ENCODE measurements at regions not wholly inside any gene's neighbourhood (a gene's known extent, or its start where the extent isn't known, plus 50 kb on each side); places are given as distances from the start of the nearest gene placed in this dataset.

DNA sequence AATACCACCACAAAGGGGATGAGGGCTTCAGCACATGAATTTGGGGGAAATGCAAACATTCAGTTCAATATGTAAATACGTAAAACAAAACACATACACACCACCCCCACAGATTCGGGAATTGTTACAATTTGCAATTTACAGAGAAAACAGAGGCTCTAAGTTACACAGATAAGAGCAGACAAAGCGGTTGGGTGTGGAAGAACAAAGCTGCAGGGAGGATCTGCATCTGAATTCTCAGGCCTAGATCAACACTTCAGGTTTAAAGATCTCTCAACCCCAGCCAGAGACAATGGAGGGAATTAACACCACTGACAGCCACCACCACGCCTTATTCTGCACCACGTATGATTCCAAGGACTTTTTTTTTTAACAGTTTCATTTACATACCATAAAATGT is 375.5 kb downstream of the BCL11B start:
- peak; percentile 1 for DNase-seq (ENCODE audit: low spot score)
- intact Hi-C loops (cut with DNase I) = no loop called here

DNA sequence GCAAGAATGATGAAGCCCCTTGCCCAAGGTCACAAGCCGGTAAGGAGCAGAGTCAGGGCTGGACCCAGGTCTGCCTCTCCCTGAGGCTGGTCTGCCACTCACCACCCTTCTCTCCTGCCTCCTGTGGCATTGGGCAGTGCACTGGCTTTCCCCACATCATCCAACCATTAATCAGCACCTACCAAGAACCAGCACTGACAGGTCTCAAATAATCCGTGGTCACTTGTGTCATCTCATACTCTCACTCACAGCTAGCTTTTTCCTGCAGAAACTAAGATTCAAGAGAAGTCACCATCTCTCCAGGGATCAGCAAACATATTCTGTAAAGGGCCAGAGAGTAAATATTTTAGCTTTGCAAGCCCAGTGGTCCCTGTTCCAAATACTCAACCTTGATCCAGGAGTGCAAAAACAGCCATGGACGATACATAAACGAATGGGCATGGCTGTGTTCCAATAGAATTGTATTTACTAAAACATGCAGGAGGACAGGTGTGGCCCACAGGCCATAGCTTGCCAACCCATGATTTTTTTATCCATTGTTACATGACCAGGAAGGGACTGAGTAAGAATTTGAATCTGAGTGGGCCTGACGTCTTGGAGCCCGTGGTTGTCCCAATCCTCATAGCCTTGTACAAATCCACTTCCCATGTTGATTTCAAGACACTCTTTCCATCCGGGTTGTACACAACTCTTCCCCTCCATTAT is 374.2 kb downstream of the BCL11B start:
- intact Hi-C loops (cut with DNase I) = no loop called here
- DNase-seq (ENCODE audit: low spot score) = peak; percentile 22

DNA sequence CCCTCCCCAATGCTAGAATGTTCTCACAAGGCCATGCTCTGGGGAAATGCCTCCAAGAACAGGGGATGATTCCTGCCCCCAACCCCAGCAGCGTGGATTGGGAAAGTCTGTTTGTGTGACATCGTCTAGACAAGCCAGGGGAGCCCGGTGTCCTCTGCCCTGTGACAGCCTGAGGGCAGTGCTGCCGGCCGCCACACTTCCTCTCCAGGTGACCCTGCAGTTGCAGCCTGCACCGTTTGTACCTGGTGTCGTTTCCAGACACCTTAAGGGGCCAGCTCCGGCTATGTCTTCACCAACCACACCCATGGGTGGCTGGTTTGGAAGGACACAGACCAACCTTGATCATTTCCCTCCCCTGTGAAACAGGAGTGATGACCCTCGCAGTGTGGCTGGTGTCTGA is 372.6 kb downstream of the BCL11B start:
- peak; percentile 76 for DNase-seq (ENCODE audit: low spot score)
- intact Hi-C loops (cut with DNase I) = no loop called here

DNA sequence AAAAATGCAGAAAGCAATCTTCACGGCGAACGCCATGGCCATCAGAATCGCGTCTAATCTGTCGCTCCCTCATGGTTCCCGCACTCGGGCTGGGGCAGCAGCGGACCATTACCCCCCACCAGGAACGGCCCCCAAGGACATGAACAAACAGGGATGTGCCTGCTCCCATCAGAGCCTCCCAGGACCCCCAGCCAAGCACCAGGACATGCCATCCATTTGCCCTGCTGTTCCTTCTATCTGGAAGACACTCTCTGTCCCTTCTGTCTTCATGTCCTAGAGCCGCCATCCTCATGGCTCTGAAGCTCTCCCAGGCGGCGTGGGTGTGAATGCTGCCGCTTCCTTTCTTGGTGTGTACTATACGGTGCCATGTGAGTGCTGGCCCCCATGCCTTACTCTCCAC is 371.8 kb downstream of the BCL11B start:
- intact Hi-C loops (cut with DNase I) = no loop called here
- DNase-seq (ENCODE audit: low spot score) = peak; percentile 65

DNA sequence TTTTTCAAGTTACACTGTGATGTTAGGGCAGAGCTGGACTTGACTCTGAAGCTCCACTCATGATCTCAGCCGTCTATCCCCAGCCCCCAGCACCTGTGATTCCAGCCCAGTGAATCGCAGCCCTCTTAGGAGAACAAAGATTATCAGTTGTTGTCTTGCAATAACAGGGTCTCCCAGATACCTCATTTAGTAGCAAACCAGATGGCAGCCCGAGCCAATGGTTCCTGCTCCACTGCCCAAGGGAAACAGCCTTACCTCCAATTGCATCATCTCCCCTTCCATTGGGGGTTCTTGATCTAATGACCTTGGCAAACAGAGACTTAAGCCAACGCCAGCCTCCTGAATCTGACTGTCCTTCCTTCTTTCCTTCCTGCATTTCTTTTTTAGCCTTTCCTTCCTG is 371.2 kb downstream of the BCL11B start:
- intact Hi-C loops (cut with DNase I) = no loop called here

DNA sequence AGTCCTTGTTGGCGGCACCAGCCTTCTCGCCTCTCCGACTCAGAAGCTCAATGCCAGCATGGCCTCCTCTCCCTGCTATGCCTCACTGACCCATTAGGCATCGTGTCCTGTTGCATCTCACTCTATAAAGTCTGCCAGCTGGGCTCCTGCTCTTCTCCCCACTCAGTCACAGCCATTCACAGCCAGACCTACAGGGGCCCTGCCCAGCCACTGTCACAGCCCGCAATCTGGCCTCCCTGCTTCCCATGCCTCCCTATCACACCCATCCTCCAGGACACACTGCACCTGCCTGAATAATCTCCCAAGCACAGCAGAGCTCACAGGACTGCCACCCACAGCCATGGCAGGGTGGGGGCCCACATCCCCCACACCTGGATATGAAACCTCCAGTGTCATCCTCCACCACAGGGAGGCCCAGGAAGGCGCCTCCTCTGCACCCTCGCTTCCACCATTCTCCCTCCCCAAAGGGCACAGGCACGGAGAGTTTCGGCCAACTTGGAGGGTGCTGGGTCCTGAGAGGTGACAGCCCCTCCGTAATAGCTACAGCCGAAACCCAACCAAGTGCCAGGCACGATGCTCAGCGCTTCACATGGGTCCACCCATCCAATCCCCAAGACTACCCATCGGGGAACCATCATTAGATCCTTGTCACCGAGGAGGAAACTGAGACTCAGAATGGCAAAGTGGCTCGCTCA is 370.3 kb downstream of the BCL11B start:
- DNase-seq (ENCODE audit: low spot score) = peak; percentile 65

More for the DNA sequence above, 371.2 kb downstream of the BCL11B start:
- DNase-seq (ENCODE audit: low spot score) = peak; percentile 19

DNA sequence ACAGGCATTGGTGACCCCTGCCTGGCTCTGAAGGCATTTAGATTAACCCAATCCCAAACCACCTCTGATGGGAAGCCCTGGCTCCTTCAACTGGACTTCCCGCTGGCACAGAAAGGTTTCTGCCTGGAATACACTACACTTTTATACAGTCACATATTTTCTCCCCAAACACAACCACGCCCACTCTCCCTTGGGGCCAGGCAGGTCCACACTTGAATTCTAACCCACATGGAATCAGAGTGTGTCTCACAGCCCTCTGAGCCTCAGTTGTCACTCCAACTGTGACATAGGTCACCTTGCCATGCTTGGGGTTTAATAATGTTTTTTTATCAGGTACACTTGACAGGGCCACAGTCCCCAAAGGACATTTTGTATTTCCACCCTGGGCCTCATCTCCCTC is 368.6 kb downstream of the BCL11B start:
- DNase-seq (ENCODE audit: low spot score) = peak; percentile 51
- intact Hi-C loops (cut with DNase I) = no loop called here

More for the DNA sequence above, 370.3 kb downstream of the BCL11B start:
- intact Hi-C loops (cut with DNase I) = no loop called here

DNA sequence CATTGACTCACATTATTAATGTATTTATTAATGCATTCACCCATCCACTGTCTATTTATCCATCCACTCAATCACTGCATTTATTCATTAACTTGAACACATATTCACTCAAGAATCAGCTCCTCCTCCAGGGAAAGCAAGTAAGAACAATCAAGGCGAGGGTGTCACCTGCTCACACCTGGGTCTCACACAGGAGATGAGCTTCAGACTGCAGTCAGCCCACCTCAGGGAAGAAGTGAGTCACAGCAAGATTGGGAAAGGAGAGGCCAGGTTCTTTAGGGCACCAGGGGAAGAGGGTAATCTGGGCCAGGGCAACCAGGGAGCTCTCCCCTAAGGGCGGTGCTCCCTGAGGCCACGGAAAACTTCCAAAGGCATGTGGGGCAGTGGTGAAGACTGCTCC is 367.3 kb downstream of the BCL11B start:
- no peak for DNase-seq (ENCODE audit: low spot score)
- intact Hi-C loops (cut with DNase I) = no loop called here

DNA sequence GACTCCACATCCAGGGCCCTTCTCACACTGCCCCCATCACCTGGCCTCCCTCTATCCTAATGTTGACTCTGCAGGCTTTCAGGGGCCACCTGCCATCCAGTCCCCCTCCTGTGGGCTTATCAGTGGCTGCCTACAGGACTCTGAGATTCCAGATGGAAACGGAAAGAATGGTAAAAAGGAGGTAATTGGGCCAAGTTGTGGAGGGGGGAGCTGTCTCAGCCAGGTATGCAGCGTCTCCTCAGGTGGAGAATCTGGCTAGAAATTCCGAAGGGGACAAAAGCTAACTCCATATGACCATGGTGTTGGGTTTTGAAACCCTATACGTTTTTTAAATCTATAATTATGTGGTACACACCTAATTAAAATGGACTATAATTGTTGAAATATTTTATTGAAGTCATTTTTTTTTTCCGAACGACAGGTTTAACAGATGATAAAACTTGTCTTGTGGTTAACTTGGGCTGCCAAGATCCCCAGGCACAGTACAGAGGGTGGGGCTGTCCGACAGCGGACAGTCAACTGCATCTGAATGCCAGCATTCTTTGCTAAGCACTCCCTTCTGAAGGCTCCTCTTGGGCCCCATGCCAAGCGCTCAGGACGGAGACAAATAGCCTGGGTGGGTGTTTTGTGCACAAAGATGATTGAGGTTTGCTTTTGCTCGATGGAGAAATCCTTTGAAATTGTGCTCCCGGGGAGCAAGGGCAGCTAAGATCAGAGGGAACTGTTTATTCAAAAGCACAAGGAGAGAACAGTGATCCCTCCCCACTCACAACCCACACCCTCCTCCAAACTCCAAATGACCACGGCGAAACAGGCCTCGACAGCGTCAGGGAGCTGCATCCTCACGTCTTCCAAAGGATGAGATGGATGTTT is 365.6 kb downstream of the BCL11B start:
- DNase-seq (ENCODE audit: low spot score) = peak; percentile 80
- intact Hi-C loops (cut with DNase I) = no loop called here

DNA sequence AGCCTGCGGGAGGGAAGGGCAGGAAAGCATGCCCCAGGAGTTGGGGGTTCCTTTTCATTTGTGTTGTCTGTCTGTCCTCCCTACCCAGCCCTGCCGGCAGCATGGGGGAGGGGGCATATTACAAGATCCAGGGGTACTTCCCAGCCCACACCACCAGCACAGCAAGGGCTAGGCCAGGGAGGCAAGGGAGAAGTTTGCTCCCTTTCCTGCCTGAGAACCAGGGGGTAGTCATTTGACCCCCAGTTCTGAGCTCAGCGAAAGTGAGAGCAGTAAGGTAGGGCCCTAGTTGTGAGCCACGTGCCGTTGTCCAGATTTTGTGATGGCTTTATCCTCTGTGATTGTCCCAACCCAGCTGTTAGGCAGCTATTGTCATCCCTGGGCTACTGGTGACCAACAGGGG is 364.7 kb downstream of the BCL11B start:
- DNase-seq (ENCODE audit: low spot score) = peak; percentile 54
- intact Hi-C loops (cut with DNase I) = no loop called here

DNA sequence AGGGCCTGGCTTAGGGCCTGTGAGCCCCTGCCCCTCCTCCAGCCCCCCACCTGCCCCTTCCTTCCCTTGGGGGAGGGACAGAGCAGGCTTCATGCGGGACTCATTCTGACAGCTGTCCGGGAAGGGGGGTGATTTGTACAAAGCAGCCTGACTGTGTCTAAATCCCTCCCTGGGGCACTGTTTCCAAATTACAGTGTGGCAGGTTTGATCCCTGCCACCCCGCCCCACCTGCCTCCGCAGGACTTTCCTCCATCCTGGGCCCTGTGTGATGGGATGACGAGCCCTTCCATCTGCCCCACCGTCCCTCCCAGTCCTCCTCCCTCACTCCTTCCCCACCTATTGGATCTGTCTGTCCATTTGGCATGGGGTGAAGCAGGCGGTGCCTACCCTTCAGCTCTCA is 363.9 kb downstream of the BCL11B start:
- intact Hi-C loops (cut with DNase I) = no loop called here
- DNase-seq (ENCODE audit: low spot score) = peak; percentile 47

DNA sequence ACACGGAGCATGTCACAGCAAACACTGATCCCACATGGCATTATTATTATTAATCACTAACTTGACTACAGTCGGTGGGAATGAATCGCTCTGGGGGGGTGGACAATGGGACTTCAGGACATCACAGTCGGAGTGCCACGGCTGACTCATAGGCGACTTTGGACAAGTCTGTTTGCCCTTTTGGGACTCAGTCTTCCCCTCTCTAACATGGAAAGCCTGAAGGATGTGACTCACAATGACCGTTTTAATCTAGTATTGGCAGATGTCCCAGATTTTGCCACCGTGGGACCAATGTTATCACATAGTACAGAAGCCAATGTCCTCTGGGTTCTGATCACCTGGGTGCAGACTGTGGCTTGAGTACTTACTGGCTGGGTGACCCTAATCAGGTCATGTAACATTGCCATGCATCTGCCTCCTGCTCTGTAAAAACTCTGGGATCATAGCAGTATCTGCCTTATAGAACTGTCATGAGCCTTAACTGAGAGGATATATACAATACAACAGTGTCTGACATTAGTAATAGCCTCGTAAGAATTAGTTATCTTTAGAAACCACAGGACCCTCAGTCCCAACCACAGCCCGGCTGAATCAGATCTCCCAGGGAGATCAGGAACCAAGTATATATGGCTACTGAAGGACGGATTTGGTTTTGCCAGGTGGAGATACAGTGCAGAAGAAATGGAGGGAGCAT is 362.6 kb downstream of the BCL11B start:
- intact Hi-C loops (cut with DNase I) = no loop called here
- peak; percentile 6 for DNase-seq (ENCODE audit: low spot score)

DNA sequence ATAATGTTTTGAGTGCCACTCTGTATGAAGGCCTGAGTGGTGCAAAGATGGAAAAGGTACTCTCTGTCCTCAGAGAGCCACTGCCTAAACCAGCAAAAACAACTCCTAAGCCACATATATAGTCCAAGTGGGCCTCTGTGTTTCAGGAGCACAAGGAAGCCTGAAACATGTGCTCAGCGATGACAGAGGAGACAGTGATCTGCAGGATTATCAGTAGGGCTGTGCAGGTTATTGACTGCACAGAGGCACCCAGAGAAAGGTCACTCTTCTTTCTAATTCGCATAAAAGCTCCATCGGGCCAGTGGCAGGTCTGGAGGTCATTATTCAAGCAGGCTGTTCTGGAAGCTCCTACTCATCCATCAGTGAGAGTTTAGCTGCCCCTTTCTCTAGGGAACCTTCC is 361.9 kb downstream of the BCL11B start:
- intact Hi-C loops (cut with DNase I) = no loop called here
- DNase-seq (ENCODE audit: low spot score) = peak; percentile 9

DNA sequence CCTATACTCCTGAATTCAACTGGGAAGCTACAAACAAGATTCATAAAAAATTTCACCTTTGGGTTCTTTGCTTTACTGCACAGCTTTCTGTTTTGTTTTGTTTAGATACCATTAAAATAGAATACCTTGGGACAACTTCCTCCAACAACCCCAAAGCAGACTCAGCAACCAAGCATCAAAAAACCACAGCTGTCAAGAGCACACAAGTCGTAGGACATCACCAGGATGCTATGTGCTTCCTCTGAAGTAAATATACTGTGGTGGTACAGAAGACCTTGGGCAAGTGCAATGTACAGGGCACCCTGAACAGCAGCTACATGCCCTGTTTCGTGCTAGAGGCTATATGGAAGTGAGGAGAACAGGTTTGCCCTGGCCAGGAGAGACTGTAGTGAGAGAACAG is 359.3 kb downstream of the BCL11B start:
- intact Hi-C loops (cut with DNase I) = no loop called here
- DNase-seq (ENCODE audit: low spot score) = peak; percentile 3

DNA sequence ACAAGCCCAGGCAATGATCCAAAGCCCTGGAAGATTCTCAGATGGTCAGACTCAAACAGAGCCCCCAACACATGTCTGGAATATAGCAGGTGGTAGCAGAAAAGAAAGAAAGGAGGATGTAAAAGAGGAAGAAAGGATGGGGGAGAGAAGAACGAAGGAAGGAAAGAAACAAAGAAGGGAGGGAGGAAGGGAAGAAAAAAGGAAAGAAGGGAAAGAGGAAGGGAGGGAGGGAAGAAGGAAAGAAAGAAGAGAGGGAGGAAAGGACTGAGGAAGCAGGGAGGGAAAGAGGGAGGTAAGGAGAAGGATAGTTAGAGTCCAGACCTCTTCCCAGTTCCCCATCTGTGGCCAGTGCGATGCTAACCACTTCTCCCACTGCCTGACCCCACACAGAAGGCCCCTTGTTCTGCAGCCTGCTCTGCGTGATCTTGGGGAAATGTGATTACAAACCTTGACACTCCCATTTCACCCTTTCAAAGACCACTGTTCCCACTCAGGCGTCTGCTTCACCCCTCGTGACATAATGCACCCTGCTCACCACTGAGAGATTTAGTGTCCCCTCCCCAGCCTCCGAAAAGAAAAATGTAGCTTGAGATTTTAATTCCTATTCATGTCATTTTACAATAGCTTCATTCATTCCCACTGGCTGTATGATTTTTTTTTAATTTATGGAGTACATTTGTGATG is 357.9 kb downstream of the BCL11B start:
- intact Hi-C loops (cut with DNase I) = no loop called here
- peak; percentile 7 for DNase-seq (ENCODE audit: low spot score)

DNA sequence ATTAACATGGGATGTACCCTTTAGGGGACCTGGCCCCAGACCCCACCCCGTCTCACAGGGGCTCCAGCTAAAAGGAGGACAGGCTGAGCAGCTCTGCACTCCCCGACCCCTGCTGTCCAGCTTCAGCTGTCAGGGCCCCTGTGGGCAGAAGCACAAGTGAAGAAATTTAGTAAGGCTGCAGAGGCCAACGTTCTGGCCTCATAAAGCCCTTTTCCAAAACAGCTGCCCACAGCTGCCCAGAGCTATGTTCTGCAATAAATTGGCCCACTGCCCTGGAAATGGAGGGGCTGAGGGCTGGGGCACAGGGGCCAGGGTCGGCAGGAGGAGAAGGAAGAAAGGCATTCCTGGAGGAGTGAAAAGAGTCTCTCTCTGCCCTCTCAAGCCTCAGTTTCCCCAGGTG is 357.1 kb downstream of the BCL11B start:
- peak; percentile 30 for DNase-seq (ENCODE audit: low spot score)
- intact Hi-C loops (cut with DNase I) = no loop called here

DNA sequence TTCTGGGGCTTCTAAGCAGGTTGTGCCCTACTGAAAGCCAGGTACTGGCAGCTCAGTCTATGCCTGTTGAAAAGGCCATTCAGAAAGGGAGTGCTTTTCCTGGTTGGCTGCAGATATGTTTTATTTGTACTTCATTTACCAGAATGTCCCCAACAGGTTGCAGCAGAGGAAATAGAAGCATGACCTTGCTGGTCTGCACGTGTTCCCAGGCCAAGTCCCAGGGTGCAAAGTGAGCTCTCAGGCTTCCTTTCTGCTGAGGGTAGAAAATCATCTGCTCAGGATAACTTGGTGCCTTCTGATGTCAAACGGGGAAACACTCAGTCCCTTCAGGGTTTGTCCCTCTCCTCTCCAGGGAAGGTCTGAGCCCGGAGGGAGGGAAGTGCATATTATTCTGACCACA is 356.4 kb downstream of the BCL11B start:
- intact Hi-C loops (cut with DNase I) = no loop called here
- no peak for DNase-seq (ENCODE audit: low spot score)

DNA sequence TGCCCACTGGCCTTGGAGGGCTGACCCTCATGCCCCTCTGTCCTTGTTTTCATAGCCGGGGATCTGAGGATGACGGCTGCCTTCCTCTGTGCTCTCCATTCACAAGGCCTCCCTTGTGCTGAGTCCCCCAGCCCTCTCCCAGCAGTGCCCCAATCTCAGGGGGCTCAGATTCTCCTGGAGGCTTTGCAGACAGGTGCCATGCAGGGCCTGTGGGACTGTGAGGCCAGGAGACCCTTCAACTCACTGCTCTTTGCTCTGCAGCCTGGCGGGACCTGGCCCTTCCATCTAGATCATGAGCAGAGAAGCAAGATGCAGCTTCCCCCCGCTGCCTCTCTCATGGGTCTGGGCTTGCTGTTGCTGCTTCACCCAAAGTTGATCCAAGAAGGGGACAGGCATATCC is 356.0 kb downstream of the BCL11B start:
- intact Hi-C loops (cut with DNase I) = no loop called here
- DNase-seq (ENCODE audit: low spot score) = peak; percentile 59

DNA sequence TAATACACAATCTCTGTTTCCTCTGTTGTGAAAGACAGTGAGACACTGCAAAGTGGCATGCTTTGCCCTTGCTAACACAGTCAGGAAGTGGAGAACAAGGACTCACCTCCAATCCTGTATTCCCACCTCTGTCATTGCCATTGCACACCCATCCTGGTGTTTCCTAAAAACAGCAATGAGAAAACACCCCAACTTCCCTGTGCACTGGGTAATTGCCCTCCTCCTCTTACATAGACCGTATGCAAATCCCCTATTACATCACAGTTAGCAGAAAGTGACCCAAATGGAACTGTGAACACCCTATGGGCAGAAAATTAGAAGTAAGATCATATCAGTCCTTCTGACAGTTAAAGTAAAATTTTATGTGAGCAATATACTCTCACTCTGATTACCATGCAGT is 355.5 kb downstream of the BCL11B start:
- intact Hi-C loops (cut with DNase I) = no loop called here
- no peak for DNase-seq (ENCODE audit: low spot score)
